D721Med (cell line): ENCODE measurements at regions not wholly inside any gene's neighbourhood (a gene's known extent, or its start where the extent isn't known, plus 50 kb on each side); places are given as distances from the start of the nearest gene placed in this dataset.

ENCODE experiments used
- DNase-seq: peaks from one replicate; pipeline ENCODE4 v3.0.0; 2011; ENCODE audit warnings: low spot score; ENCODE audit not compliant: insufficient read length
- FAIRE-seq: peaks from 2 replicates; lab custom pipeline; 2011; peaks lifted over from hg19 to GRCh38; lab: Jason Lieb, UNC
- TF ChIP-seq, protein P1 (sequence below): IDR thresholded peaks from 2 replicates; pipeline ENCODE4 v1.5.1; 2012; ENCODE audit warnings: mild to moderate bottlenecking, control low read depth; ENCODE audit not compliant: insufficient read depth; ENCODE audit errors: missing control alignments

DNA sequence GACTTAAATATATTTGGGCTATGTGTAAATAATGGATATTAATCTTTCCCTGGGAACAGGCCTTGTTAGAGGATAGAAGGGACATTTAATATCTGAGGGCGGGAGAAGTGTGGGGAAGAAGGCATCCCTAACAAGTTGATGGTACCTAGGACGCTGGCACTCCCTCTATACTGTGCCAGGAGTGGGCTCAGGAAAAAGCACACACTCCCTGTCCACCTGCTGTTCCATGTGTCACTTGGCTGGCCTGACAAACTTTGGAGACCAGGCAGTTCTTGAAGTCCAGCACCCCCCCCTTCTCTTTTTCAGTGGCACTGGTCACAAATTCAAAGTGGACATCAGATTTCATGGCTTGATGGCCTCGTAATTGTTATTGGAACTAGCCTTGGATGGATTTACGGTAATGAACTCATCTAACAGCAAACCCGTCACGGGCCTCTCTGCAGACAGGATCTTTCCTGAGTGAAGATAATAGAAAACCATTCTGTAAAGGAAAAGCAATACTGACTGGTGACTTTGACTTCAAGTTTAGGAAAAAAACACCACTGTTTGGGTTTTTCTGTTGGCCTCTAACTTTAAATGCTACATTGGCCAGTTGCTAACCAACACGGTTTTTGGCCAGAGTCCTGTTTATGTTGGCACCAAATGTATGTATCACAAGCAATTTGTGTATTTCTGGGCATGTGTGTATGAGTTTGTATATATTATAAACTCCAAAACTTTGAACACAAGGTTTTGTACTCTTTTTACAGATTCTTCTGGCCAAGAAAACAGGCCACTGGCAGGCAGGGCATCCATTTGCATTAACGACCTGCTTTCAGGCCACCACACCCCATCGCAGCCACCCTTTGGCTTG, 552.6 kb downstream of the CCDC171 start:
- no peak for DNase-seq
- TF ChIP-seq, protein P1, sequence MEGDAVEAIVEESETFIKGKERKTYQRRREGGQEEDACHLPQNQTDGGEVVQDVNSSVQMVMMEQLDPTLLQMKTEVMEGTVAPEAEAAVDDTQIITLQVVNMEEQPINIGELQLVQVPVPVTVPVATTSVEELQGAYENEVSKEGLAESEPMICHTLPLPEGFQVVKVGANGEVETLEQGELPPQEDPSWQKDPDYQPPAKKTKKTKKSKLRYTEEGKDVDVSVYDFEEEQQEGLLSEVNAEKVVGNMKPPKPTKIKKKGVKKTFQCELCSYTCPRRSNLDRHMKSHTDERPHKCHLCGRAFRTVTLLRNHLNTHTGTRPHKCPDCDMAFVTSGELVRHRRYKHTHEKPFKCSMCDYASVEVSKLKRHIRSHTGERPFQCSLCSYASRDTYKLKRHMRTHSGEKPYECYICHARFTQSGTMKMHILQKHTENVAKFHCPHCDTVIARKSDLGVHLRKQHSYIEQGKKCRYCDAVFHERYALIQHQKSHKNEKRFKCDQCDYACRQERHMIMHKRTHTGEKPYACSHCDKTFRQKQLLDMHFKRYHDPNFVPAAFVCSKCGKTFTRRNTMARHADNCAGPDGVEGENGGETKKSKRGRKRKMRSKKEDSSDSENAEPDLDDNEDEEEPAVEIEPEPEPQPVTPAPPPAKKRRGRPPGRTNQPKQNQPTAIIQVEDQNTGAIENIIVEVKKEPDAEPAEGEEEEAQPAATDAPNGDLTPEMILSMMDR, result no peak
- FAIRE-seq, result no peak

DNA sequence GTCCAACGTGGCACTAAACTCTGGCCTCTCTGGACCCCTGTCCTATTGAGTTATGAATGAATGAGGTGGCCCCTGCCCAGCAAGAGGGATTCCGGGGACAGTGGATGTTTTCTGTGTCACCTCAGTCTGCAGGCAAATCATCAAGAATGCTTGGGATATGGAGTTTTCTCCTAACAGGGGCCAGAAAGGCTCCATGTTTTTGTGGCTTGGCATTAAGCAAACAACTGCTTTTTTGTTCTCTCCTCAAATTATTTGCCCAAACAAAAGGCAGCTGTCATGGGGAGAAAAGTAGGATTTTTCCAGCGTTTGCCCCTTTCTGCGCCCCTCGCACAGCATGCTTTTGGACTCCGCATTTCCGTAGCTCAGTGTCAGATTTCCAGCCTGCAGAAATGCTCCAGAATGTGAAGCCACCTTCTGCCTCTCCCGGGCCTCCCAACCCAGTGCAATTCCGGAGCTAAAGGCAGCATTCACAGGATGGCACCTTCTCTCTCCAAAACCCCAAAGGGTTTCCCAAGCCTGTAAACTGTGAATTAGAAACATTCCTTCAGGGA, 553.3 kb downstream of the CCDC171 start:
- DNase-seq (no peak), FAIRE-seq (no peak)
- TF ChIP-seq, protein P1, result no peak

DNA sequence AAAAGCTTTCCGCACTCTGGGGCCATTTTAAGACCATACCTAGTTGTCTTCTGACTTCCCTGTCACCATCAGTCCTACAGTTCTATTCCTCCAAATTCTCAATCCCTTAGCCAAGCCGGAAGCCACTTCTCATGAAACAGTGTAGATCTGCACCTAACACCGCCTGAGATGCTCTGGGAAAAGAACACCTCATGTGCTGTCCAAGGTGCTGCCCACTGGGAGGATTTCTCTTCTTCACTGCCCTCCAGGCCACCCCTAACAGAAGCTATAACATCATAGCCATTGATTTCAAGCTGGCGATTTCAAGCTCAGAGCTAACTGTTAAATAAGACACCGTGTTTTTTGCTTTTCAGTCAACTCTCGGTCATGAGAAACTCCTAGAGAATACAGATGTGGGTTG, 559.3 kb downstream of the CCDC171 start:
- FAIRE-seq (no peak), DNase-seq (no peak)
- TF ChIP-seq, protein P1, result no peak

DNA sequence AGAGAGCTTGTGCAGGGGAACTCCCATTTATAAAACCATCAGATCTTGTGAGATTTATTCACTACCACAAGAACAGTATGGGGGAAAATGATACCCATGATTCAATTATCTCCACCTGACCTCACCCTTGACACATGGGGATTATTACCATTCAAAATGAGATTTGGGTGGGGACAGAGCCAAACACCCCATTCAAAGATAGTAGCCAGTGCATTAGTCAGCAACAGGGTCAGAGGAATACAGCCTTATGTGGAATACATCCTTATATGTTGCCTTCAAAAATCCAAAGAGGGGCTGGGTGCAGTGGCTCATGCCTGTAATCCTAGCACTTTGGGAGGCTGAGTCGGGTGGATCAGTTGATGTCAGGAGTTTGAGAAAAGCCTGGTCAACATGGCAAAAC, 563.2 kb downstream of the CCDC171 start:
- DNase-seq (no peak), FAIRE-seq (no peak)
- TF ChIP-seq, protein P1, result no peak

DNA sequence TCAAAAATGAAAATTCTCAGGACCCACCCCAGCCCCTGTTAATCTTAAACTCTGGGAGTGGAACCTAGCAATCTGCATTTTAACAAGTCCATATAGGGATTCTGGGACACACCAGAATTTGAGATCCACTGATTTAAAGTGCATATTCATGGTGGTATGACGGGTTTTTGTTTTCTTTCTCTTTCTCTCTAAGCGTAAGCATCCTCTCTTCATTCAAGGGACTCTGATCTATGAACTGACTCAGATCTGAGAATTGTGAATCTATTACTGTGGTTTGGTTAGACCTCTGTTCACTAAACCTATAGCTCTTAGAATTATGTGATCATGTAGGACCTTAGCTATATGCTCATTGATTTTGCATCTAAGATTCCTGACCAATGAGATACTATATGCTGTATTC, 565.2 kb downstream of the CCDC171 start:
- TF ChIP-seq, protein P1, result no peak
- FAIRE-seq (no peak), DNase-seq (no peak)

DNA sequence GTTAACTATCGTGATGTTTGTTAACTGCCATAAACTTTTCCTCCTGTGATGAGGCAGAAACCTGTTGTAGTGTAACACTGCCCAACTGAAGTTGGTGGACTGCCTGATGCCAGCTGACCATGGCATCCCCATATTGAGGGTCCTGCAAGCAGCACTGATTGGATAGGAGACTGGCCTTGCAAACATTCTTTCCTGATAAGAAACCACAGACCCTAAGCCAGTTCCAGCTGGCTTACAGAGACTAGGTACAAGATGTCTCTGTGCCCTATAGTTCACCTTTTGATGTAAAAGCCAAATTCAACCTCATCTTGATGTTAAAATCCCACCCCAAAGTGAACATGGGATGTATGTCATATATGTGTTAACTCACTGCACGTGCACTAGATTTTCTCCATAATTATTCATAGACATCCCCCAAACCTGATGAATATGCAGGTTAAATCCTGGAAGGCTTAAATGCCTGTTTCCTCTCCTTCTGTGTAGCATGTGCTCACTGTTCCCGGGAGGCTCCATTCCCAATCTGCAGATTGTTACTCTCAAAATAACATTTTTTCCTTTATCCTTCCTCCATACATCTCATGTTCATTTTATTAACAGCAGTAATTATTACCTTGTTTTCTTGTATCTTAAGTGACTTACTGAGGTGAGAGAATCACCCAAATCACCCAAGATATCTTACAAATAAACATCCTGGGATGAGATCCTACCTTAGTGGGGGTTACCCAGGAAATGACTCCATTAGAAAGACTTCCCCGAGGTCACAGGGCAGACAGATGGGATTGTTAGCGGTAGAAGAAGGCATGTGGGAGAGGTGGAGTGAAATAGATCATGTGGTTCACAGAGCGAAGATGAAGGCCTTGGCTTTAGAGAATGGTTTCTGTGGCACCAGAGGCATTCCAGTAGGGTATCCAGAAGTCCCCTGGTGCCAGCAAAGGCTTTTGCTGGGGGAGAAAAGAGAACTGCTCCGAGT, 566.7 kb downstream of the CCDC171 start:
- no peak for FAIRE-seq
- no peak for DNase-seq
- TF ChIP-seq, protein P1, result no peak
